Liver (tissue), 8 donors: ENCODE measurements at regions not wholly inside any gene's neighbourhood (a gene's known extent, or its start where the extent isn't known, plus 50 kb on each side); places are given as distances from the start of the nearest gene placed in this dataset.

Experiments used
- DNase-seq: peaks from one replicate; pipeline ENCODE4 v3.0.0-alpha.2; 2017; ENCODE audit warnings: low spot score
- H3K27ac ChIP-seq, 2 donors: one replicate each; pipeline ENCODE4 v1.7.0; 2013; ENCODE audit warnings: inconsistent platforms in 2 of 2, low read length in 2 of 2, control low read depth in 1 of 2, low read depth in 1 of 2, mild to moderate bottlenecking in 1 of 2
- H3K27me3 ChIP-seq, 4 donors: one replicate each; pipeline versions ENCODE4 v1.6.1 to v1.7.0; 2013; ENCODE audit warnings: low read length in 3 of 4, inconsistent platforms in 1 of 4, mild to moderate bottlenecking in 1 of 4, moderate library complexity in 1 of 4; ENCODE audit not compliant: control insufficient read depth in 4 of 4, insufficient read depth in 4 of 4
- H3K36me3 ChIP-seq, 4 donors: one replicate each; pipeline versions ENCODE4 v1.6.1 to v1.7.0; 2013; ENCODE audit warnings: low read length in 3 of 4, mild to moderate bottlenecking in 3 of 4, low read depth in 1 of 4, moderate library complexity in 1 of 4; ENCODE audit not compliant: control insufficient read depth in 4 of 4, insufficient read depth in 3 of 4
- H3K4me1 ChIP-seq, 4 donors: one replicate each; pipeline versions ENCODE4 v1.6.1 to v1.7.0; 2013; ENCODE audit warnings: low read length in 3 of 4, mild to moderate bottlenecking in 3 of 4, moderate library complexity in 1 of 4; ENCODE audit not compliant: control insufficient read depth in 4 of 4, insufficient read depth in 4 of 4
- H3K4me3 ChIP-seq, 3 donors: one replicate each; pipeline versions ENCODE4 v1.6.1 to v1.7.0; 2013; ENCODE audit warnings: low read length in 3 of 3, control low read depth in 1 of 3, low read depth in 1 of 3, mild to moderate bottlenecking in 1 of 3
- H3K9ac ChIP-seq, 2 donors: one replicate each; pipeline ENCODE4 v1.7.0; 2013; ENCODE audit warnings: low read length in 2 of 2, mild to moderate bottlenecking in 2 of 2, moderate library complexity in 2 of 2, control low read depth in 1 of 2, low read depth in 1 of 2
- H3K9me3 ChIP-seq, 4 donors: one replicate each; pipeline versions ENCODE4 v1.6.1 to v1.7.0; 2013; ENCODE audit warnings: low read length in 3 of 4; ENCODE audit not compliant: control insufficient read depth in 4 of 4
- CTCF ChIP-seq: fragments of 150-350 bp; IDR thresholded peaks from 2 replicates; pipeline ENCODE4 v1.5.1; 2017; ENCODE audit warnings: improper control_type of control experiment, low read depth, low read length; ENCODE audit not compliant: missing input control
- FOXA1 ChIP-seq: IDR thresholded peaks from 2 replicates; pipeline ENCODE4 v1.6.1; 2016; ENCODE audit warnings: antibody characterized with exemption
- FOXA2 ChIP-seq: IDR thresholded peaks from 2 replicates; pipeline ENCODE4 v1.6.1; 2016; ENCODE audit warnings: antibody characterized with exemption
- GABPA ChIP-seq, 2 donors: IDR thresholded peaks in 1 of 2; conservative IDR thresholded peaks in 1 of 2; 2 replicates each; pipeline ENCODE4 v1.6.1; 2016; ENCODE audit warnings: antibody characterized with exemption in 2 of 2, mild to moderate bottlenecking in 1 of 2, moderate library complexity in 1 of 2
- HNF4A ChIP-seq, 2 donors: conservative IDR thresholded peaks; 2 replicates each; pipeline ENCODE4 v1.6.1; 2016; ENCODE audit warnings: antibody characterized with exemption in 2 of 2, mild to moderate bottlenecking in 2 of 2
- HNF4G ChIP-seq: IDR thresholded peaks from 2 replicates; pipeline ENCODE4 v1.6.1; 2016; ENCODE audit warnings: antibody characterized with exemption
- JUND ChIP-seq, 2 donors: IDR thresholded peaks; 2 replicates each; pipeline ENCODE4 v1.6.1; 2016; ENCODE audit warnings: antibody characterized with exemption in 2 of 2
- MAX ChIP-seq: IDR thresholded peaks from 2 replicates; pipeline ENCODE4 v1.6.1; 2016; ENCODE audit warnings: antibody characterized with exemption
- NR2F2 ChIP-seq: IDR thresholded peaks from 2 replicates; pipeline ENCODE4 v1.6.1; 2016; ENCODE audit warnings: antibody characterized with exemption
- RAD21 ChIP-seq, 2 donors: IDR thresholded peaks; 2 replicates each; pipeline ENCODE4 v1.6.1; 2016; ENCODE audit warnings: antibody characterized with exemption in 2 of 2, mild to moderate bottlenecking in 2 of 2
- REST ChIP-seq: IDR thresholded peaks from 2 replicates; pipeline ENCODE4 v1.6.1; 2016; ENCODE audit warnings: antibody characterized with exemption, mild to moderate bottlenecking
- SP1 ChIP-seq: IDR thresholded peaks from 2 replicates; pipeline ENCODE4 v1.6.1; 2018; ENCODE audit warnings: antibody characterized with exemption, mild to moderate bottlenecking
- TAF1 ChIP-seq: conservative IDR thresholded peaks from 2 replicates; pipeline ENCODE4 v1.6.1; 2016; ENCODE audit warnings: antibody characterized with exemption, mild to moderate bottlenecking
- YY1 ChIP-seq: IDR thresholded peaks from 2 replicates; pipeline ENCODE4 v1.6.1; 2016; ENCODE audit warnings: antibody characterized with exemption, mild to moderate bottlenecking
- ZBTB33 ChIP-seq: IDR thresholded peaks from 2 replicates; pipeline ENCODE4 v1.6.1; 2016; ENCODE audit warnings: antibody characterized with exemption
- WGBS: extraction: QIAGEN DNeasy Blood & Tissue Kit; methylation state at CpG from one replicate; pipeline ENCODE4 v1.1.7; 2013; 5-methylcytosine and 5-hydroxymethylcytosine counted together
- donor health status: healthy.
- donor health status: healthy.
- donor health status: healthy.
- donor health status: healthy.
- donor health status: healthy.

GRCh38 chr6:141165002-141165665 is 967.6 kb upstream of the GJE1 start:
- no peak overlapping the region for H3K4me3 ChIP-seq
- TF ChIP-seq HNF4A (conservative IDR thresholded peaks at IDR 0.05), result peak; percentile 21 to 26
- TF ChIP-seq SP1, result no peak
- TF ChIP-seq REST, result peak; percentile 7
- TF ChIP-seq RAD21 (IDR thresholded peaks at IDR 0.05), result peak in 1 of 2 donors; percentile 12
- H3K9me3 ChIP-seq, result no peaks in the 10 kb centered on the region
- peaks cover 0 to 20% (median 11%) of the 10 kb centered on the region in 4 donors for H3K4me1 ChIP-seq
- no peaks in the 10 kb centered on the region for H3K27me3 ChIP-seq
- 75% methylated on average over 1 of the region's 1 CpG for WGBS
- no peaks in the 10 kb centered on the region for H3K36me3 ChIP-seq
- no peak for DNase-seq
- peak overlapping the region in 1 of 2 donors; percentile 27 for H3K9ac ChIP-seq
- peak overlapping the region; percentile 41 to 64 for H3K27ac ChIP-seq

GRCh38 chr6:141164042-141164743 is 968.5 kb upstream of the GJE1 start:
- Histone ChIP-seq H3K9me3 (no peaks in the 10 kb centered on the region), H3K4me1 (peaks cover 0 to 20% (median 11%) of the 10 kb centered on the region in 4 donors), H3K9ac (no peak overlapping the region), H3K36me3 (no peaks in the 10 kb centered on the region), H3K27ac (peak overlapping the region; percentile 54 to 64), H3K4me3 (peak overlapping the region in 1 of 3 donors; percentile 6), H3K27me3 (no peaks in the 10 kb centered on the region)
- 29% methylated on average over 4 of the region's 4 CpGs for WGBS
- TF ChIP-seq RAD21 (IDR thresholded peaks at IDR 0.05) (peak in 1 of 2 donors; percentile 39), FOXA2 (peak; percentile 15), MAX (no peak), SP1 (peak; percentile 12), HNF4A (conservative IDR thresholded peaks at IDR 0.05) (peak in 1 of 2 donors; percentile 10), NR2F2 (peak; percentile 31), GABPA (IDR thresholded peaks at IDR 0.05 in 1 of 2, conservative IDR thresholded peaks at IDR 0.05 in 1 of 2) (no peak)
- DNase-seq, result no peak

GRCh38 chr6:141163107-141163506 is 969.6 kb upstream of the GJE1 start:
- no peak overlapping the region for H3K9ac ChIP-seq
- peaks cover 0 to 20% (median 11%) of the 10 kb centered on the region in 4 donors for H3K4me1 ChIP-seq
- no peaks in the 10 kb centered on the region for H3K36me3 ChIP-seq
- DNase-seq, result no peak
- no peaks in the 10 kb centered on the region for H3K9me3 ChIP-seq
- H3K27me3 ChIP-seq, result no peaks in the 10 kb centered on the region
- H3K27ac ChIP-seq, result no peak overlapping the region
- H3K4me3 ChIP-seq, result no peak overlapping the region
- TF ChIP-seq TAF1, result no peak
- no peak for TF ChIP-seq RAD21 (IDR thresholded peaks at IDR 0.05)
- no peak for TF ChIP-seq MAX
- TF ChIP-seq CTCF, result no peak
- no peak for TF ChIP-seq JUND (IDR thresholded peaks at IDR 0.05)
- no peak for TF ChIP-seq FOXA2
- TF ChIP-seq FOXA1, result no peak
- TF ChIP-seq YY1, result no peak
- no peak for TF ChIP-seq GABPA (IDR thresholded peaks at IDR 0.05 in 1 of 2, conservative IDR thresholded peaks at IDR 0.05 in 1 of 2)
- TF ChIP-seq NR2F2, result no peak
- no peak for TF ChIP-seq HNF4G
- TF ChIP-seq ZBTB33, result no peak
- TF ChIP-seq HNF4A (conservative IDR thresholded peaks at IDR 0.05), result no peak
